ENCODE measurements at regions not wholly inside any gene's neighbourhood (a gene's known extent, or its start where the extent isn't known, plus 50 kb on each side); places are given as distances from the start of the nearest gene placed in this dataset.

- Mint-ChIP-seq H3K27me3 (ENCODE audit: low read depth) (no peaks in the 10 kb centered on the region; the same call in 1 of the 2 replicates), H3K9me3 (no peaks in the 10 kb centered on the region), H3K4me3 (no peak overlapping the region), H3K27ac (no peak overlapping the region), H3K36me3 (no peaks in the 10 kb centered on the region), H3K4me1 (peaks cover 23% of the 10 kb centered on the region)
- TF ChIP-seq PRRX2 (CRISPR knock-in tag; IDR thresholded peaks at IDR 0.05): no peak
- no peak for TF ChIP-seq ZBTB43 (CRISPR knock-in tag; IDR thresholded peaks at IDR 0.05)
- no peak for TF ChIP-seq USF2 (CRISPR knock-in tag; IDR thresholded peaks at IDR 0.05)
- TF ChIP-seq ARID4B (CRISPR knock-in tag; IDR thresholded peaks at IDR 0.05; ENCODE audit: borderline replicate concordance): no peak
- no peak for TF ChIP-seq ZNF396 (CRISPR knock-in tag; IDR thresholded peaks at IDR 0.05; ENCODE audit: borderline replicate concordance)
- no peak for TF ChIP-seq NR2C2 (CRISPR knock-in tag; IDR thresholded peaks at IDR 0.05)
- no peak for TF ChIP-seq NFATC4 (CRISPR knock-in tag; IDR thresholded peaks at IDR 0.05)
- no peak for TF ChIP-seq MYBL2 (CRISPR knock-in tag; IDR thresholded peaks at IDR 0.05)
- ChIA-PET POLR2A (no interaction called here), CTCF (no interaction called here)
- ATAC-seq (no peak), DNase-seq (ENCODE audit: low spot score) (no peak)
These were observed 119.0 kb upstream of the DPT start for GRCh38 chr1:168848051-168848450.

GRCh38 chr1:168861421-168862004, 132.5 kb upstream of the DPT start:
- no peaks in the 10 kb centered on the region for H3K36me3 Mint-ChIP-seq
- no peak overlapping the region for H3K27ac Mint-ChIP-seq
- CTCF ChIA-PET: no interaction called here
- TF ChIP-seq MYBL2 (CRISPR knock-in tag; IDR thresholded peaks at IDR 0.05): no peak
- TF ChIP-seq ZNF121 (CRISPR knock-in tag; IDR thresholded peaks at IDR 0.05): no peak
- TF ChIP-seq ZNF423 (CRISPR knock-in tag; IDR thresholded peaks at IDR 0.05): no peak
- TF ChIP-seq PRRX2 (CRISPR knock-in tag; IDR thresholded peaks at IDR 0.05): no peak
- TF ChIP-seq CREB1 (CRISPR knock-in tag; IDR thresholded peaks at IDR 0.05): no peak
- TF ChIP-seq OVOL2 (CRISPR knock-in tag; IDR thresholded peaks at IDR 0.05; ENCODE audit: borderline replicate concordance): no peak
- ATAC-seq: no peak
- DNase-seq (ENCODE audit: low spot score): no peak
- H3K27me3 Mint-ChIP-seq (ENCODE audit: low read depth): no peaks in the 10 kb centered on the region
- no peak overlapping the region for H3K4me3 Mint-ChIP-seq
- POLR2A ChIA-PET: no interaction called here
- peaks cover 5% of the 10 kb centered on the region; the same call in 1 of the 2 replicates for H3K4me1 Mint-ChIP-seq
- peaks cover 22% of the 10 kb centered on the region for H3K9me3 Mint-ChIP-seq

GRCh38 chr1:168863772-168864171, 134.8 kb upstream of the DPT start:
- DNase-seq (ENCODE audit: low spot score) (no peak), ATAC-seq (no peak)
- Mint-ChIP-seq H3K27me3 (ENCODE audit: low read depth) (no peaks in the 10 kb centered on the region), H3K36me3 (no peaks in the 10 kb centered on the region), H3K4me3 (no peak overlapping the region), H3K27ac (no peak overlapping the region), H3K4me1 (peaks cover 5% of the 10 kb centered on the region; the same call in 1 of the 2 replicates), H3K9me3 (peaks cover 24% of the 10 kb centered on the region)
- POLR2A ChIA-PET: no interaction called here
- TF ChIP-seq TEAD4 (CRISPR knock-in tag; IDR thresholded peaks at IDR 0.05): no peak
- no peak for TF ChIP-seq ATF3 (CRISPR knock-in tag; conservative IDR thresholded peaks at IDR 0.05)
- CTCF ChIA-PET: no interaction called here
